NCI-H1105 treated with DMSO at 0.1 percent for 48 hours (cell line): ENCODE measurements at regions not wholly inside any gene's neighbourhood (a gene's known extent, or its start where the extent isn't known, plus 50 kb on each side); places are given as distances from the start of the nearest gene placed in this dataset.
"Not testable (repeated sequence)": the region's sequence is repeated elsewhere in the genome, so short reads cannot be mapped to it uniquely, and the experiment has no call there.

Experiments used
- DNase-seq: peaks from one replicate; lab custom pipeline; 2025; lab: John Stamatoyannopoulos, UW

DNA sequence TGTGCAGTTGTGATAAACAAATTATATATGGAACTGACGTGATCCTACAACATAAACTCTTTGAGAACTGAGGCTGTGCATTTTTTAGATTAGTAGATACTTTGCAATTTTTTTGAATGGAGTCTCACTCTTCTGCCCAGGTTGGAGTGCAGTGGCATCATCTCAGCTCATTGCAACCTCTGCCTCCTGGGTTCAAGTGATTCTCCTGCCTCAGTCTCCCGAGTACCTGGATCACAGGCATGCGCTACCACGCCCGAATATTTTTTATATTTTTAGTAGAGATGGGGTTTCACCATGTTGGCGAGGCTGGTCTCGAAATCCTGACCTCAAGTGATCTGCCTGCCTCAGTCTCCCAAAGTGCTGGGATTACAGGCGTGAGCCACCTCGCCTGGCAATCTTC is 145.9 kb downstream of the POTEH start:
- not testable (repeated sequence) for DNase-seq

DNA sequence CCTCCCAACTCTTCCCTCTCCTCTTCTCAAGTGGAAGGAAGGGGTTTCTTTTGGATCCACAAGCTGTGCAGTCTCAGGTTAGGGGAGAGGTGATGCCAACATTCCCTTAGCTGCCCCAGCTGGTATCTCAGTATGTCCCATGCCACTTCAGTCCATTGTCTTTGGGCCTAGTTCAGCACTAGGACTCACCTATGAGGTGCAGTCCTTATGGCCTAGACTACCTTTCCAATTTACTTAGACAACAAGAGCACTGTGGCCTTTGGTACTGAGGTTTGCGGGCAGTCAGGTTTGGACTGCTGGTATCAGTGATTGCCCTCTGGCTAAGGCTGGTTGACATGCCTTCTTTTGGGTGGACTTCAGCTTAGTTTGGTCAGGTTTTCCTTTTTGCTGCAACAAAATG is 159.9 kb downstream of the POTEH start:
- DNase-seq: not testable (repeated sequence)

DNA sequence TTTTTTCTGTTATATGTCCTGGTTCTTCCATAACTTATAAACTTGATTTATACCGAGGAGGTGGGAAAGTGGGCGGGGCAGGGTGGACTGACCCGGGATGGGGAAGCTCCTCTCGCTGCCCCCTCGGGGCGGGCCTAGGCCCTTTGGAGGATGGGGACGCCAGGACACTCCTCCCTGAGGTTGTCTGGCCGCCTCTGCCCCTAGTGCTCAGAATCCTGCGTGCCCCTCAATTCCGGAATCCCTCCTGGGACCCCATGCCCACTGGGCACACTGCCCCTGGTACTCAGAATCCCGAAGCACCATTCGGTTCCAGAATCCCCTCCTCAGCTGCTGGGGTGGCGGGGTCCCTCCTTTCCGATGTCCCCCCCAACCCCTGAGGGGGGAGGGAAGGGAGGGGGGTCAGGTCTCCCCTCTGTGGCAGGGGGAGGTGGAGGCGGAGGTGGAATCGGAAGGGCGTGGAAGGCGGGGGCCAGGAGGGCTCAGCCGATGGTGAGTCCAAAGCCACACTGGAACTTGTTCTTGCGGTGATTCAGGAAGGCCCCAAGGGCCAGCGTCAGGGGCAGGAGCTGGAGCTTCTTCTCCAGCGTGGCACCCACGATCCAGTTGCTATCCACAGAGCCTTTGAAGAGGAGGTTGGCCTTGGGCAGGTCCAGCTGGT is 164.0 kb downstream of the POTEH start:
- DNase-seq: not testable (repeated sequence)

DNA sequence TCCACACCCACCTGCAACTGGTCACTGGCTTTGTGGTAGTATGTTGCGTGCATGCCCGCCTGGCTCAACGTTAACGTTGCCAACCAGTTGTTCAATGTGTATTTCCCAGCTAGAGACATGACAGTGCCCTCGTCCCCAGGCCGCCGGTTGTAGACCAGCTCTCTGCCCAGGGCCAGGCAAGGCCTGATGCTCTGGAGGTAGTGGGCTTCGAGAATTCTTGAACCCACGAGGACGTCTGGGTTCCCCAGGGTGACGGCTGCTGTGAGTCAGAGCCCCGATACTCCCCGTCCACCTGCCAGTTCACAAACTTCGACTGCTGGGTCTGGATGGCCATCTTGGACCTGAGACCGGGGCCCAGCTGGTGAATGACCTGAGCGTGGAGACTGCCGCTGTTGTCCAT is 164.6 kb downstream of the POTEH start:
- DNase-seq: not testable (repeated sequence)

DNA sequence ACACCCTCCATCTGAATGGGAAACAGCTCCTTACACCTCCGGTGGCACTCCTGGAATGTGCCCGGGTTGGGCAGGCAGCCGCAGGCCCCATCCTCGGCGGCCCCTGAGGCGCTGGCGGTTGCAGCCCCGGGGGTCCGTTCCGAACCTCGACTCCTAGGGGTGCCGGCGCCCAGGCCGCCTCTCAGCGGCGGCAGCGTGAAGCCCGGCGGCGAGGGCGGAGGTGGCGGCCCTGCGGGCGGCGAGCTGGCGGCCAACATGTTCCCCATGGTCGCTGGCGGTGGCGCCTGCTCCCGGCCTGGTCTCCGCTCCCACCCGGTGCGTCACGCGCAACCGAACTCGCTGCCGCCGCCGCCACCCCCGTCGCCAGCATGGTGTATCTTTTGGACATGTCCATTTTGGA is 165.2 kb downstream of the POTEH start:
- not testable (repeated sequence) for DNase-seq

DNA sequence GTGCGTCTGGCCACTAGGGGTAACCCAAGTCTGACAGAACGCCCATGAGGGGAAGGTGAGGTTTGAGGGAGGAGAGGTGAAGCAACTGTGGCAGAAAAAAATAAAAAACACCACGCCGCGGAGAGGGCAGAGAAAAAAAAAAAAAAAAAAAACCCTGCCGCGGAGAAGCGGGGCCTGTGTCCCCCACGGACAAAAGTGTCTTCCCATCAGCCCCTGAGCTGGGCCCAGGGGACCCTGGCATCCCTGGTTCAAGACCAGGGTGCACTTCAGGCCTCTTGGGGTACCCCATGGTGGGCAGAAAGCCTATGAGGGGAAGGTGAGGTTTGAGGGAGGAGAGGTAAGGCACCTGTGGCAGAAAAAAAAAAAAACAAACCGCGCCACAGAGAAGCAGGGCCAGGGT is 191.1 kb downstream of the POTEH start:
- not testable (repeated sequence) for DNase-seq

DNA sequence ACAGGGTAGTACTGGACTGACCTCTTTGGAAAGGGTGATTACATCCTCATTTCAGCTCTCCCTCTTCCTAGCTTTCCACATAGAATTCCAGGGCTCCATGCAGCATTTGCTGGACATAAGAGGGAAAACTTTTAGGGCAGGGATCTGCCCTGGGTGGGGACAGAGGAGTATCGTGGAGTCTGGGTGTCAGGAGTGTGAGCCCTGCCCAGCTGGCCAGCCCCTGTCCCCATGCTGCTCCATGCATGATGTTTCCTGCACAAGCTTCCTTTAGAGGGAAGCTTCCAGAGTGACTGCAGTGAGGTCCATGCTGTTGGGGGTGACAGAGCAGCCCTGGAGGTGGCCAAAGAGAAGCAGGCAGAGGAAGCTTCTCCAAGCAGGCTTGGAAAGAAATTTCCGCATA is 214.5 kb downstream of the POTEH start:
- DNase-seq: not testable (repeated sequence)

DNA sequence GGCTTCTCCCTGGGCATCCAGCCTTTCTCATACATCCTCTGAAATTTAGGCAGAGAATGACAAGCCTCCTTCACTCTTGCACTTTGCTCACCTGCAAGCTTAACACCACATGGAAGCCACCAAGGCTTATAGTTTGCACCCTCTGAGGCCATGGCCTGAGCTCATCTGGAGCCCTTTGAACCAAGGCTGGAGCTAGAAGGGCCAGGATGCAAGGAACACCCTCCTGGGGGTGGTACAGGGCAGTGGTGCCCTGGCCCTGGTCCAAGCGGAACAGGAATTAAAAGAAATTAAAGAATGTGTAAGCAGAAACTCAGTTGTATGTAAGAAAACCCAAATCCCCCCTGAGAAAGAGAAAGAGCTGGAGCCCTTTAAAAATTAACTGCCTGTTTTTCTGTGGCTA is 221.9 kb downstream of the POTEH start:
- not testable (repeated sequence) for DNase-seq

DNA sequence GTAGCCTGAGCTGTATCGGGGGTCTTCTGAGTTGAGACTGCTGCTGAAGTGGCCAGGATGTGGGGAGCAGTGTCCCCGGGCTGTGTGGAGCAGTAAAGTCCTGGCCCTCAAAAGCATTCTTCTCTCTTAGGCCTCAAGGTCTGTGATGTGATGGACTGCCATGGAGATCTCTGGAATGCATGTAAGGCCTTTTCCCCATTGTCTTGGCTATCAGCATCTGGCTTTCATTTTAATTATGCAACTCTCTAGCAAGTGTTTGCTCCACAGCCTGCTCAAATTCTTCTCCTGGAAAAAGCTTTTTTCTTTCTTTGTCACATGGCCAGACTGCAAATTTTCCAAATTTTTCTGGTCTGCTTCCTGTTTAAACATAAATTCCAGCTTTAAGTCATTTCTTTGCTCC is 229.3 kb downstream of the POTEH start:
- not testable (repeated sequence) for DNase-seq

DNA sequence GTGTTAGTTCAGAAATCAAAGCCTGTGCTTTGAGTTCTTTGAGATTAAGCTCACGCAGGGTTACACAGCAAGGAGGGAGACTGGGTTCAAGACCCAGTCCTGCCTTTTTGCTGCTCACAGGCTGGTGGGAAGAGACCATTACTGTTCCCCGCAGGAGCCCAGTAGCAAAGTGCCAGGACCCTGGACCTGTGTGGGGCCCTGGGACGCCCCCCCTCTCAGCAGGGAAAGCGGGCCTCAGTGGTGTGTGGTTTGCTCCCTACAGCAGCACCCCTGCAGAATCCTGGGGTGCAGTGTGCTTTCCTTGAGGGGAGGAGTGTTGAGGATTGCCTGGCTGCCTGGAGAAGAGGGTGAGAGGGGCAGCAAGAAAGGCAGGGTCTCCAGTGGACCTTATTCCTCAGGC is 231.1 kb downstream of the POTEH start:
- not testable (repeated sequence) for DNase-seq

DNA sequence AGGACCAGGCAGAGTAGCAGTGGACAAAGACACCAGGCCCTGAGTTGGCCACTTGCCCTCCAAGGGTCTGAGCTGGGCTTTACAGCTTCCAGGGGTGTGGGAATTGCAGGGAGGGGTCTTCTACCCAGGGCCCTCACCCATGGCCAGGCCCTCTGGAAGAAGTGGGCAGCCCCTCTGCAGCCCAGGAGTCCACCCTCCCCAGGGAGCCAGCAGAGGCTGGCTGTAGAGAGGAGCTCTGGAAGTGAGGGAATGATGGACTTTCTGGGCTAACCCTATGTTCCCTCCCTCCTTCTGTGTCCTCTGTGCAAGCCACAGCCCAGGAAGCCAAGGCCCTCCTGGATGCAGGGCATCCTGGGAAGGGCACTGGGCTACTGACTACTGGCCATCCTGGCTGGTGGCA is 232.3 kb downstream of the POTEH start:
- DNase-seq: not testable (repeated sequence)

DNA sequence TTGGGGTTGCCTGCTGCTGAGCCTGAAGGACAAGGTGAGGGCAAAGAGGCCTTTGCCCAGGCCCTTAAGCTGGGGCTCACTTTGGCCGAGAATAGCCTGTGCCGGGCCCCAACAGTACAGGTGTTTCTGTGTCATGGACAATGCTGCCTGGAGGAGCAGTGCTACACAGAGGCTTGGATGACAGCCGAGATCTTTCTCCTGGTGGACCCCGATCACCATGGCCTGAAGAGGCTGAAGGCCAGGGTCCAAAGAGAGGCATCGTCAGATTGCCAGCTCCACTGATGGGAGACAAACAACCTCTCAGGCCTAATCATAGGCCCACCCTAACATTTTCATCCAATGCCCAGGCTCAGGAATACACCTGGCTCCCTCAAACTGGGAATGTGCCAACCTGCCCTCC is 232.8 kb downstream of the POTEH start:
- not testable (repeated sequence) for DNase-seq

DNA sequence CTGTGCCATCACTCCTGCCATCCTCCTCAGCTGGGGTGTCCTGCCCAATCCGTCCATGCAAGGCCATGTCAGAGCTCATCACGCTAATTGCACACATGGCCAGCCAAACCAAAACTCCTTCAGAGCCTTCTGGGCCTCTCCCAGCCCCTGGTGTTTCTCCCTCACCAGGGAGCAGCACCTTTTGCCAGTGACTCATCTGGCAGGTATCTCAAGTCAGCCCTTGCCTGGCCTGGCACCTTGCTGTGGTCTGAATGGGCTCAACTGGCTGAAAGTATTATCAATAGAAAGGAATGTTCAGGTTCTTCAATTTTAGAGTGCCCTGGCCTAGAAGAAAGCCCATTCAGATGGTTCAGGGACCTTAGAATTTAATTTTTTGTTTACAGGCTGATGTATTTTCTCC is 235.0 kb downstream of the POTEH start:
- not testable (repeated sequence) for DNase-seq

DNA sequence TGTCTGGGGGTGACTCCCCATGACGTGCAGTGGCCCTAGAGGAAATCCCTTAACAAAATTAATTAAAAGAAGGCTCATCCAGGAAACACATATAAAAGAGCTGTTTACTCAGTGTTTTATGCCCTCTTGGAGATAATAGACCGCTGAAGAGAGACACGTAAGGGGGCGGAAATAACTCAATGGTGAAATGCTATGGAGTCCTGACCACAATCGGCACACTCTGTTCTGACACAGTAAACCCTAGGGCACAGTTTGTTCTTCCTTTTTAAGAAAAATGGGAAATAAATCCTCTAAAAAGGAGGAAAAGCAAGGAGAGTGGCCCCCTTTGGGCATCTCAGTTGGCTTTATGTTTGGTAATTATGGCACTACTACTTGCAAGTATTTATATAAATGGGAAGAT is 237.3 kb downstream of the POTEH start:
- DNase-seq: not testable (repeated sequence)
